H9 (cell line): ENCODE measurements at regions not wholly inside any gene's neighbourhood (a gene's known extent, or its start where the extent isn't known, plus 50 kb on each side); places are given as distances from the start of the nearest gene placed in this dataset.

Source experiments
- DNase-seq: peaks from one replicate; pipeline ENCODE4 v3.0.0-alpha.2; 2017
- H2AFZ ChIP-seq: one replicate; pipeline ENCODE4 v1.6.1; 2013; ENCODE audit warnings: mild to moderate bottlenecking, low read length, control low read depth, moderate library complexity
- H2AK5ac ChIP-seq: 2 replicates; pipeline ENCODE4 v1.6.1; 2013; ENCODE audit warnings: low read length, control low read depth, mixed read lengths; ENCODE audit not compliant: insufficient read length
- H2BK120ac ChIP-seq: one replicate; pipeline ENCODE4 v1.6.1; 2013; ENCODE audit warnings: low read depth, mild to moderate bottlenecking, low read length, control low read depth, inconsistent platforms; ENCODE audit not compliant: poor library complexity, severe bottlenecking
- H2BK12ac ChIP-seq: 2 replicates; pipeline ENCODE4 v1.6.1; 2013; ENCODE audit warnings: low read length, control low read depth, mixed read lengths, low read depth; ENCODE audit not compliant: insufficient read length
- H2BK15ac ChIP-seq: 2 replicates; pipeline ENCODE4 v1.6.1; 2013; ENCODE audit warnings: low read depth, low read length, control low read depth
- H2BK20ac ChIP-seq: one replicate; pipeline ENCODE4 v1.6.1; 2013; ENCODE audit warnings: low read depth, mild to moderate bottlenecking, low read length, control low read depth, inconsistent platforms; ENCODE audit not compliant: poor library complexity, severe bottlenecking
- H2BK5ac ChIP-seq: 2 replicates; pipeline ENCODE4 v1.6.1; 2013; ENCODE audit warnings: low read length, control low read depth, mixed read lengths; ENCODE audit not compliant: insufficient read length
- H3K14ac ChIP-seq: 2 replicates; pipeline ENCODE4 v1.6.1; 2013; ENCODE audit warnings: low read length, control low read depth; ENCODE audit not compliant: insufficient read depth
- H3K18ac ChIP-seq: 2 replicates; pipeline ENCODE4 v1.6.1; 2013; ENCODE audit warnings: low read depth, mild to moderate bottlenecking, mixed read lengths, low read length, control low read depth; ENCODE audit not compliant: insufficient read length
- H3K23ac ChIP-seq: 2 replicates; pipeline ENCODE4 v1.6.1; 2013; ENCODE audit warnings: low read length, control low read depth, mixed read lengths, low read depth; ENCODE audit not compliant: insufficient read length
- H3K23me2 ChIP-seq: 2 replicates; pipeline ENCODE4 v1.6.1; 2013; ENCODE audit warnings: low read depth, mild to moderate bottlenecking, mixed read lengths, low read length, control low read depth; ENCODE audit not compliant: insufficient read length, poor library complexity, severe bottlenecking
- H3K27ac ChIP-seq: 2 replicates; pipeline ENCODE4 v1.5.1; 2013; ENCODE audit warnings: low read length, control low read depth, mixed read lengths, low read depth; ENCODE audit not compliant: insufficient read length
- H3K27me3 ChIP-seq: 2 replicates; pipeline ENCODE4 v1.6.1; 2013; ENCODE audit warnings: low read length, control low read depth, inconsistent platforms; ENCODE audit not compliant: insufficient read depth
- H3K4ac ChIP-seq: 2 replicates; pipeline ENCODE4 v1.6.1; 2013; ENCODE audit warnings: low read depth, mild to moderate bottlenecking, control low read depth, inconsistent platforms, low read length, moderate library complexity
- H3K4me1 ChIP-seq: 2 replicates; pipeline ENCODE4 v1.6.1; 2013; ENCODE audit warnings: low read length, control low read depth, inconsistent platforms; ENCODE audit not compliant: insufficient read depth
- H3K4me2 ChIP-seq: 2 replicates; pipeline ENCODE4 v1.6.1; 2013; ENCODE audit warnings: low read length, control low read depth, mixed read lengths; ENCODE audit not compliant: insufficient read length, insufficient read depth
- H3K56ac ChIP-seq: 2 replicates; pipeline ENCODE4 v1.6.1; 2013; ENCODE audit warnings: low read depth, mild to moderate bottlenecking, mixed read lengths, low read length, control low read depth; ENCODE audit not compliant: insufficient read length
- H3K79me1 ChIP-seq: 2 replicates; pipeline ENCODE4 v1.6.1; 2013; ENCODE audit warnings: low read depth, mild to moderate bottlenecking, moderate library complexity, low read length, control low read depth, inconsistent platforms; ENCODE audit not compliant: insufficient read depth, poor library complexity, severe bottlenecking
- H3K79me2 ChIP-seq: 2 replicates; pipeline ENCODE4 v1.6.1; 2013; ENCODE audit warnings: low read length, control low read depth, inconsistent platforms; ENCODE audit not compliant: insufficient read depth
- H3K9ac ChIP-seq: 2 replicates; pipeline ENCODE4 v1.6.1; 2013; ENCODE audit warnings: low read length, control low read depth, mixed read lengths; ENCODE audit not compliant: insufficient read length; ENCODE audit errors: extremely low read depth
- H3K9me3 ChIP-seq: one replicate; pipeline ENCODE4 v1.6.1; 2013; ENCODE audit warnings: low read depth, low read length, inconsistent platforms; ENCODE audit not compliant: control insufficient read depth
- H3T11ph ChIP-seq: one replicate; pipeline ENCODE4 v1.6.1; 2013; ENCODE audit warnings: mild to moderate bottlenecking, low read length, control low read depth, inconsistent platforms
- H4K20me1 ChIP-seq: one replicate; pipeline ENCODE4 v1.6.1; 2013; ENCODE audit not compliant: control insufficient read depth, insufficient read length, insufficient read depth
- H4K5ac ChIP-seq: 2 replicates; pipeline ENCODE4 v1.6.1; 2013; ENCODE audit warnings: low read depth, mild to moderate bottlenecking, mixed read lengths, low read length, control low read depth; ENCODE audit not compliant: insufficient read length
- H4K8ac ChIP-seq: replicated peaks from 2 replicates; pipeline ENCODE4 v1.6.1; 2013; ENCODE audit warnings: low read length, control low read depth, mixed read lengths, low read depth; ENCODE audit not compliant: insufficient read length
- H4K91ac ChIP-seq: 2 replicates; pipeline ENCODE4 v1.6.1; 2013; ENCODE audit warnings: low read depth, mild to moderate bottlenecking, moderate library complexity, mixed read lengths, low read length, control low read depth; ENCODE audit not compliant: insufficient read length
- H3K27ac Mint-ChIP-seq, 3 experiments: 2 replicates in 2 of 3; 3 replicates in 1 of 3; pipeline ENCODE4 v1.8.0; 2020 to 2021; ENCODE audit warnings: mixed read lengths in 3 of 3, mild to moderate bottlenecking in 1 of 3, moderate library complexity in 1 of 3
- H3K27me3 Mint-ChIP-seq: 2 replicates; pipeline ENCODE4 v1.8.0; 2021; ENCODE audit warnings: low read depth, mild to moderate bottlenecking, moderate library complexity, mixed read lengths
- H3K36me3 Mint-ChIP-seq, 3 experiments: 2 replicates in 2 of 3; 3 replicates in 1 of 3; pipeline ENCODE4 v1.8.0; 2020 to 2021; ENCODE audit warnings: low read depth in 3 of 3, mixed read lengths in 3 of 3; ENCODE audit not compliant: insufficient read depth in 1 of 3
- H3K4me1 Mint-ChIP-seq, 2 experiments: 2 replicates each; pipeline ENCODE4 v1.8.0; 2020; ENCODE audit warnings: mixed read lengths in 2 of 2
- H3K4me3 Mint-ChIP-seq, 2 experiments: 2 replicates in 1 of 2; 3 replicates in 1 of 2; pipeline ENCODE4 v1.8.0; 2020 to 2021; ENCODE audit warnings: mild to moderate bottlenecking in 2 of 2, mixed read lengths in 2 of 2, moderate library complexity in 1 of 2
- H3K9me3 Mint-ChIP-seq, 2 experiments: 2 replicates in 1 of 2; 3 replicates in 1 of 2; pipeline ENCODE4 v1.8.0; 2020; ENCODE audit warnings: mild to moderate bottlenecking in 2 of 2, mixed read lengths in 2 of 2, moderate library complexity in 1 of 2
- CTCF ChIP-seq: fragments of 200-600 bp; sonication (generic); conservative IDR thresholded peaks from 3 replicates; pipeline ENCODE4 v1.8.0; 2021; ENCODE audit warnings: antibody characterized with exemption, mild to moderate bottlenecking
- WGBS: extraction: QIAGEN DNeasy Blood & Tissue Kit; methylation state at CpG from one replicate; pipeline ENCODE4 v1.1.7; 2013; ENCODE audit warnings: missing lambda C conversion rate, low lambda C conversion rate, mixed read lengths; ENCODE audit not compliant: insufficient read length; ENCODE audit errors: extremely low coverage; 5-methylcytosine and 5-hydroxymethylcytosine counted together

- Histone ChIP-seq H3K4me2 (no peak overlapping the region), H3K4me1 (no peaks in the 10 kb centered on the region), H2BK20ac (no peak overlapping the region), H3K14ac (no peak overlapping the region), H4K91ac (no peak overlapping the region), H3K27ac (no peak overlapping the region), H2BK12ac (no peak overlapping the region), H4K8ac (no peak overlapping the region), H2AFZ (no peak overlapping the region), H2BK5ac (no peak overlapping the region), H2AK5ac (no peak overlapping the region), H3K18ac (no peak overlapping the region), H4K20me1 (no peaks in the 10 kb centered on the region), H3K56ac (no peak overlapping the region), H3K9me3 (no peaks in the 10 kb centered on the region), H3T11ph (no peak overlapping the region), H3K9ac (no peak overlapping the region), H3K23me2 (no peaks in the 10 kb centered on the region), H4K5ac (no peak overlapping the region), H2BK120ac (no peak overlapping the region), H3K23ac (no peak overlapping the region), H2BK15ac (no peak overlapping the region), H3K79me2 (no peaks in the 10 kb centered on the region), H3K4ac (no peak overlapping the region), H3K27me3 (no peaks in the 10 kb centered on the region), H3K79me1 (no peaks in the 10 kb centered on the region)
- no peaks in the 10 kb centered on the region for H3K27me3 Mint-ChIP-seq
- no CpG with 5 or more reads among the region's 2 CpGs for WGBS
- H3K36me3 Mint-ChIP-seq = no peaks in the 10 kb centered on the region
- H3K4me1 Mint-ChIP-seq = no peaks in the 10 kb centered on the region
- H3K9me3 Mint-ChIP-seq = no peaks in the 10 kb centered on the region
- H3K4me3 Mint-ChIP-seq = no peak overlapping the region
- no peak for DNase-seq
- no peak overlapping the region for H3K27ac Mint-ChIP-seq
- no peak for TF ChIP-seq CTCF
Measured at GRCh38 chr2:116676776-116677175, 1137.7 kb upstream of the DDX18 start.
